NOMO-1 (cell line): ENCODE measurements at regions not wholly inside any gene's neighbourhood (a gene's known extent, or its start where the extent isn't known, plus 50 kb on each side); places are given as distances from the start of the nearest gene placed in this dataset.
"Not testable (repeated sequence)": the region's sequence is repeated elsewhere in the genome, so short reads cannot be mapped to it uniquely, and the experiment has no call there.

Experiments used
- DNase-seq, 2 experiments: peaks; one replicate each; lab custom pipeline; 2025; ENCODE audit not compliant: unreplicated experiment in 2 of 2; lab: John Stamatoyannopoulos, UW

DNA sequence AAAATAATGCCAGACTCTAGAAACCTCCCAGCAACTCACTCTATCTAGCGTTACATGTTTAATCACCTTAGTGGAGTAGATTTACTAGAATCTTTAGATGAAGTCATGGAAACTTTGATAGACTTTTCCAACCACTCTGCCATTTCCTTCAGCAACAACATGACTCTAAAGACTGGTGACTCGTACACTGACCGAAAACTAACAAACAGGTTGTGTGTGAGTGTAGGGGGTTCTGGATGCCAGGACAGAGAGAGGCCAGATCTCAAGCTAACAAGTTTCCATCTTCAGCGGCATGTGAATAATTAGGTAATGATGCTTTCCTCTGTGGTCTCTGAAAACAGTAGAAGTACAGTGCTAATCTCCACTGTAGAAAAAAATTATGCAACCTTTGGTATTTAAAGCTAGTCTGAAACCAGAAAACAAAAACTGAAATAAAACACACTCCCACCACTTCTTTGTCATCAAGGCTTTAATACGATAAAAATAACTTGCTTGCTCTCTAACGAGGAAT is 286.4 kb downstream of the PRDM5 start:
- DNase-seq, result peak in 1 of 2 experiments; percentile 28

DNA sequence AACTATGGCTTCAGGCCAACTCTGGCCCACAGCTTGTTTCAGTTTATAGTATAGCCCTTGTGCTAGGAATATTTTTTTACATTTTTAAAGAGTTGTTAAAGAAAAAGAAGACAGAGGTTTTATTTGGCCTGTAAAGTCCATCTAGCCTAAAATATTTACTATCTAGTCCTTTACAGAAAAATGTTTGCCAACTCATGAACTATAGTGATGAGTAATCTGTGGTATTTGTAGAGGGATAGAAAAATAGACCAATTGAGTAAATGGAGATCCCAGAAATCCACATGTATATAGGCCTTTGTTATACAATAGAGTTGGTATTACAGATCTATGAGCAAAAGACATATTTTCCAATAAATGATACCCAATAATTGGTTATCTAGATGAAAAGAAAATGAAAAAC is 288.7 kb downstream of the PRDM5 start:
- DNase-seq, result no peak

DNA sequence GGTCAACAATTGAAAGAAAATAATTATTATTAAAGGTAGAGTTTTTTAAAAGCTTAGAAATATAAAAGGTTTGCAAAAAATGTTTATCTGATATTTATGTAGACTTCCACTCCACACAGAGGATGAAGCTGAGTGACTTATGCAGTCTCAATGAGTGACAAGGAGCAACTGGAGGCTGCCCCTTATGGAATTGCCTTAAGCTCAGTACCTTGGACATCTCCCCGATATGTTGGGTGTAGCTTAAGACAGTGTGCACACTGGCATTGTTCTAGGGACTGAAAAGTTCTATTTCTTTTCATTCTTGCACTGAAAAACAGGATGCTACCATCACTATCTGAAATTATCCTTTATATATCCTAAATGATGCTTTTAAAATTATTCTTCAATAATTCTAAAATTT is 292.1 kb downstream of the PRDM5 start:
- no peak for DNase-seq

DNA sequence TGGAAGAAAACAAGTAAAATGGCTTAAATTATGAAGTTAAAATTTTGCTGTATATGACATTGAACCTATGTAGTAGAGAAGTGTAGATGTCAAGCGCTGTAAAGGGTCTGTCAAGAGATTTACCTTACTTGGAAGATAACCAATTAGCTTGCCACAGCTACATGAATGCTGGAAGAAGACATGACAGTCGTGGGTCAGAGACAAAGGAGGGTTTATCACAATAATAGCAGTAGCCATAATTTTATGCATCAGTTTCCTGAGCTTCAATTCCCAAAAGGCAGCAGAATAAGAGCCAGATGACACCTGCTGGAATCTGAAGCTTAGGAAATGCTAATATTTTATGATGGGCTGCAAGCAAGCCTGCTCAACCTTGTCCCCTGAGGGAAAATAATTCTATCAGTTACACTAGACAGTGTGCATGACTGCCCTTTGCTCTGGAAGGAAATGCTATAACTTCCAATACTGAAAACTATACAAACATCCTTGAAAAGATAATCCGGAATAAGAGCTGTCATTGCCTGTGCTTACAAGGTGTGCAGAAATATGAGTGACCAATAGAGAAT is 292.9 kb downstream of the PRDM5 start:
- no peak for DNase-seq

DNA sequence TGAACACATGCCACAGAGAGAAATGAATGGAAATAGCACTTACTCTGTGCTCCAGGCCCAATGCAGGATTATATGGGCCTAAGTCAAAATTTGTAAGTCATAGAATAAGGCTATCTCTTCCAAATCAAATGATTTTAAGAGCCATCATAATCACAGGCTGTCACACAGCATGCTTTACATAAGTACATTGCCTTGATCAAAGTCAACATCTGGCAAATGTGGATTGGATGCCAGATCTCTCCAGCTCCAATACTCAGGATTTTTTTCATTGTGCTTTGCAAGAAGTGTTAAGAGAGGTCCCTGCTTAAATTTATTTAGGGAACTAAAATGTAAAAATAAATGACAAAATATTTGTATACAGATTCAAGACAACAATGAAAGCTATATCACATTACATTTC is 299.9 kb downstream of the PRDM5 start:
- DNase-seq, result no peak

DNA sequence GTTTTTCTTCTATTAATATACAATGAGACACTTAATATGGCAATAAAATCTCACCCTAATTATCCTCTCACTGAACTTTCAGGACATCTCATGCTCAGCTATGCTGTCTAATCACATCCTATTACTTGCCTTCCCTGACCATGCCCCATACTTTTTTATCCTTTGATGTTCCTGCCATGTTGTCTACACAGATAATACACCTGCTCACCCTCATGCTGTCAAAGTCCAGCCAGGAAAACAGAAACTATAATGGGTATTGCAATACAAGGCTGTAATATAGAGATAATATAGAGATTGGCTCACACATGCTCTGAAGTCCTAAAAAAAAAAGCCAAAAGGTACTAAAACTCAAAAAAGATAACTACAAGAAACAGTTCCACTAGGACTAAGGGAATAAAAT is 305.4 kb downstream of the PRDM5 start:
- no peak for DNase-seq

DNA sequence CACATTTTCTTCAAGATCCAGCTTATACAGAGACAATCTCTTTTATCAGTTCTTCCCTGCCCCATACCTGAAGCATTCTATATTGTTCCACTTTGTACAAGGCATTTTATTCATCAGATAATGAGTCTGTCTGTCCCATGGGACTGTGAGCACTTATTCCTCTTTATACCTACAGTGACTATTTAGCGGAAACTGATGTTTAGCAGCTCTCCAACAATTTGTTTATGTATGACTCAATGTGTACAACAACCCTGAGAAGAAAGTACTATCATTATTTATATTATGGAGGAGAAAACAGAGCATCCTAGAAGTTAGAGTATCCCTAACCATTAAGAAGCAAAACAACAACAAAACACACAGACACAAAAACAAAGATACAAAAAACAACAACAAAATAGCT is 306.5 kb downstream of the PRDM5 start:
- DNase-seq, result no peak

DNA sequence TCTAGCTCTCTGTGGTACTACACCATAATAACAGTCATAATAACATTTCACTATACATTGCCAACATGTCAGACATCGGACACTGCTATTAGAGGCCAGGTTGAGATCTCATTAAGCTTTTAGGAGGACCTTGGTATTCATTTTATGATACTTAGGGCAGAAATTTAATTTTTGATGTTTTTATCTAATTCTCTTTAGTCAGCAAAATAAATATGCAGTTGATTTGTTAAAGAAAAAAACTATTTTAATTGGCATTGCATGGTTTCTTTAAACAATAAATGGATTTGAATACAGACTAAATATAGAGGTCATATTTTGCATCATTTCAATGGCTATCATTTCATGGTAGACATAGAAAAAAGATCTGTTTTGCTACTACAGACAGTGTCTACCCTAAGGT is 308.7 kb downstream of the PRDM5 start:
- no peak for DNase-seq

DNA sequence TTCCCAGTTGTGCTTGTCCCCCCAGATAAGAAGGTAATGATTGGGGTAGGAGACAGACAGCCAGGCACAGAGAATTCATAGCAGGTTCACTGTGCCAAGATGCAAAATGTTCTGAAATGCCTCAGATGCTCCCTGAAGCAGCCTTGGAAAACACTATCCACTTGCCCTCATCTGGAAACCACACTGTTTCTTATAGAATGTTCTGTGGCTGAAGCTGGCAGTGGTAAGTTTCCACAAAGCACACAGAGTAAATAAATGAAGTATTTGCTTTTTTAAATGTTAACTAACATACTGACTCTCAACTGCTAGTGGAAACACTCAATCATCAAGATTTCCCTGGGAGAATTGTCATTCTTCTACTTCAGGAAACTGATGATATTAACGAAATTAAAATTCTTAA is 311.4 kb downstream of the PRDM5 start:
- DNase-seq, result no peak

DNA sequence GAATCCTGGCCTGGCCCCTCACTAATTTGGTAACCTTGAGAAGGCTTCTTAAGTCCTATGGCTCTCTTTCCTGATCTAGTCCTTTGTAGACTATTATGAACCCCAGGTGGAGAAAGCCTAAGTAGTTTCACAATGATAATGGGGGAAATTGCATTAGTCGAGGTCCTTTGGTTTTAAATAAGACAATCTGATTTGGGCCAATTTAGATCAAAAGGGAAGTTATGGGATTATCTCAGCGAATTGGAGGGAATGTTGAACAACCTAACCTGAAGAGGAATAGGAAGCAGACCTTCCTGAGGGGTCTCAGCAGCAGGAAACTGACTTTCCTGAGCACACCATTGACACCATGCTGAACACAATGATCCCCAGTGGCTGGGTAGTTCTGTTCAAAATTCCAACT is 331.5 kb downstream of the PRDM5 start:
- DNase-seq, result no peak

DNA sequence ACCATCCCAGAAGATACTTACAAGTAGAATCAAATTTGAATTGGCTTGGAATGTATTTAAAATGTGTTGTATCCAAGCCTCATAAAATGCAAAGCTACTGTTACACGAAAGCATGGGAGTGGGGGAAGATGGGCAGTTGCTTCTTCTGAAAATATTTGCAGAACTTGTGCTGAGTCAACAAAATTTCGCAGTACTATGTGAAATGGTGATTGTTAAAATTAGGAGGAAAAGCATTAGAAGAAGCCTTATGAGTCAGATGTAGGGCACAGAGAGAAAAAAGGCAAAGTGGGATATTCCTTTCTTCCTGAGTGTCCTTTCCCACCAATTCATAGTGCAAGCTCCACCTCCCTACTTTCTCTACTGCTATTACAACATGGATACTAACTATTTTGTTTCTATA is 332.7 kb downstream of the PRDM5 start:
- no peak for DNase-seq

DNA sequence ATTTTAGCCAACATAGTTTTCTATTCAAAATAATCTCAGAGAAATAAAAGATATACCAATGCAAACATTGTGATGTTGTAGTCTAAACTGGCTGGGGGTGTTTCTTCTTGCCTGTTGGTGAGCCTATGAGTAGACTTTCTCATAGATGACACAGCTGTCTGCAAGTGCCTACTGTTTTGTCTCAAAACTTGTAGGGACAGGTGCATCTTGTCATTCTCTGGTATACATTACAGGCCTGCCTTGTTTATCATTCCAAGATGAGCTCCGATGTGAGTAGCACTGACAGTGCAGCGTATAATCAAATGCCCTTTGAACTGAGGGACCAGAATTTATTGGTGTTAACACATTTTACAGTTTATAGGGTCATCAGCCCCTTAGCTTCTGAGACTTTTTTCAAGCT is 353.8 kb downstream of the PRDM5 start:
- DNase-seq, result no peak

DNA sequence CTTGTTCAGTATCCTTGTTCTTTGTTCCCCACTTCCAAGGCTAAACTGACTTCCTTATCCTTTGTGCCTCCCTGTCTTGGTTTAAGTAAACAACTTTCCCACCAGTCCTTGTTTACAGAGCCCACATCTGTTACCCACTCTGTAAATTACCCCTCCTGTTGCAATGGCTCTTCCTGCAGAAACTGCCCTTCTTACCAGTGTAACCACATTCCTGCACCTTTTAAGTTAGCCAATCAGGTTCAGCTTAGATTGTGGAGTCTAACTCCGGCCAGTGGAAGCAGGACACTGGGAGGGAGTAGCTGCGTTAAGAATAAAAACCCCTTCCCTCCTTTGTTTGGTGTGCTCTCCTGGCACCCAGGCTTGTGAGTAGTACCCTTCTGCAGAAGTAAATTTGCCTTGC is 360.9 kb downstream of the PRDM5 start:
- no peak for DNase-seq

DNA sequence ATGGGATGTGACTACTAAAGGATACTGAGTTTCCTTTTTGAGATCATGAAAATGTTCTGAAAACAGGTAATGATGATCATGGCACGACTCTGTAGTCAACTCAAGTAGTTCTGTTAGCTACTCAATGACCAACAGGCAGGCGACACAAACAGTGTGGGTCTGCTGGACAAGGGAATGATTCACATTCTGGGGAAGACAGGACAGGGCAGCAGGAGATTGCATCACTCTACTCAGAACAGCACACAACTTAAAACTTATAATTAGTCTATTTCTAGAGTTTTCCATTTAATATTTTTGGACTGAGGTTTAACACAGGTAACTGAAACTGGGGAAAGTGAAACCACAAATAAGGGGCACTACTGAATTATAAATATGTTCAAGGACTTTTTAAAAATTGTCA is 365.2 kb downstream of the PRDM5 start:
- DNase-seq, result no peak

DNA sequence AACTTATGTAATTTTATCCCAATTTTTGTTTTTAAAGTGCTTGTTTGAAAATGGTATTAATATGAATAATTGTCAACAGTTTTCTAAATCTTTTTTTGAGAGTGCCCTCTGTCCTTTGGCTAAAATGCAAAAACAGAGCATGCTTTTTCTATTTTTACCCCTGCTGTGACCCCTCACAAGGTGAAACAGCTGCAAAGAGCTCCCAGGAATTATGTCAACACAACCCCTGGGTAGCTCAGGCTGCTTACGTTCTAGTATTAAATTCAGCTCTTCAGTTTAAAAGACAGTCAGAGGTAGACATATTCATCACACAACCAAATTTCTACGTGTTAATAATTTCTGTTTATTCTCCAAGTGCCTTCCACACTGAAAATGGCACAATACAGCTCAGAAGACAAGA is 367.5 kb downstream of the PRDM5 start:
- DNase-seq, result no peak

DNA sequence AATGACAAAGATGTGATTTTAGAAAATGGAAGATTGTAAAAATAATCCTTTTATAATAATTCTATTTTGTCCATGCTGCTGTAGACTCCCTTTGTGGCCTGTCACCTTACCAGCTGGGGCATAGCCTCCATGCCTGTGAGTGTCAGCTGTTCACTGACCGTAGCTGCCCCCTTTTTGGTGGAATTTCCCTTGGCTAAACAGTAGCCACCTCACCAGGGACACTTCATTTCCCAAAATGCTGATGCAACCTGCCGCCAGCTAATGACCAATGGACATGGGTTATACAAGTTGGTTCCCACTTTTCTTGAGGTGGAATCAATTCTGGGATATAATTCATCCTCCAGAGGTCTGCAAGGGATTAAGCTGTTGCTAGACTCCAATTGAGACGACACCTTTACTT is 368.4 kb downstream of the PRDM5 start:
- DNase-seq, result no peak

DNA sequence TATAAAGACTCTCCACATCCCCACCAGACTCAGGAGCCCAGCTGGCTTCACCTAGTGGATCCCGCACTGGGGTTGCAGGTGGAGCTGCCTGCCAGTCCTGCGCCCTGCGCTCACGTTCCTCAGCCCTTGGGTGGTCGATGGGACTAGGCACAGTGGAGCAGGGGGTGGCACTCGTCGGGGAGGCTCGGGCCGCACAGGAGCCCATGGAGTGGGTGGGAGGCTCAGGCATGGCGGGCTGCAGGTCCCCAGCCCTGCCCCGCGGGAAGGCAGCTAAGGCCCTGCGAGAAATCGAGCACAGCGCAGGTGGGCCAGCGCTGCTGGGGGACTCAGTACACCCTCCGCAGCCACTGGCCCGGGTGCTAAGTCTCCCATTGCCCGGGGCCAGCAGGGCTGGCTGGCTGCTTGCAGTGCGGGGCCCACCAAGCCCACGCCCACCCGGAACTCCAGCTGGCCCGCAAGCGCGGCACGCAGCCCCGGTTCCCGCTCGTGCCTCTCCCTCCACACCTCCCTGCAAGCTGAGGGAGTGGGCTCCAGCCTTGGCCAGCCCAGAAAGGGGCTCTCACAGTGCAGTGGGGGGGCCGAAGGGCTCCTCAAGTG is 371.8 kb downstream of the PRDM5 start:
- not testable (repeated sequence) for DNase-seq

DNA sequence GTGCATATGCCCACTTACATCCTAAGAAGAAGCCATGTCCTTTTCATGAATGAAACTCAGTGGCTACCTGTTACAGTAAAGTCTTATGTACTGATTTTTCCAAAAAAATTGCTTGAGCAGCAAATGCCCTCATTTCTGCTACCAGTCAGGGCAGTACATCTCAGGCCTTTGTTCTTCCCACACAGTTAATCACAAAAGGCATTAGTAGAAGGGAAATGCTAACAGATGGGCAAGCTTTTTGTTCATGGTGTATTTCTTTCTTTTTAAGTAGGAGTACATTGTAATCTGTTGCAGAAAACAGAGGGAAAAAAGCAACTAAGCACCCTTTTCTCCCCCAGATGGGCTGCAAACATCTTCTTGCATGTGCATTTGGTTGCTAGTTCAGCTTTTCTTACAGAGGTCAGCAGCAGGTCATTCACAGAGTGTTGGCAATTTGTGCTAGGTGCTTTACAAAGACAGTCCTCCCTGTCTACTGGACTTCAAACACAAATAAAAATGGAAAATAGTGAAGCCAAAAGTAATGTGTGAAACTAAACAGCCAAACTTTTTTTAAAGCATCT is 373.4 kb downstream of the PRDM5 start:
- no peak for DNase-seq

DNA sequence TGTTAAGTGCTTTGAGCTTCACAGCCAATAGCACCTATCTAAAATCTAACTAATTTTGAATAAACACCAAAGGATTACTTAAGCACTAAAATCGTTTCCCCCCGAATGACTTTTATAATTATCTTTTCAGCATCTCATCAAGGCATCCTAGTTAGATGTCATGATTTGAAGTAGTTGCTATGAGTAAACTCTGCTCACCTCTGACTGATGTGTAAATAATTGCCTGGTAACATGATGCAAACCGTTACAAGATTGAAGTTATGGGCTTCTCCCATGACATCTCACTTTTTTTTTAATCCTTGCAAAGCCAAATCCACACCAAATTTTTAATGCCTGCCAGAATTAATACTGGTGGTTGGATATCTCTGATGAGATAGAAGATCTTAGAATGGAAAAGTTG is 377.1 kb downstream of the PRDM5 start:
- DNase-seq, result no peak

DNA sequence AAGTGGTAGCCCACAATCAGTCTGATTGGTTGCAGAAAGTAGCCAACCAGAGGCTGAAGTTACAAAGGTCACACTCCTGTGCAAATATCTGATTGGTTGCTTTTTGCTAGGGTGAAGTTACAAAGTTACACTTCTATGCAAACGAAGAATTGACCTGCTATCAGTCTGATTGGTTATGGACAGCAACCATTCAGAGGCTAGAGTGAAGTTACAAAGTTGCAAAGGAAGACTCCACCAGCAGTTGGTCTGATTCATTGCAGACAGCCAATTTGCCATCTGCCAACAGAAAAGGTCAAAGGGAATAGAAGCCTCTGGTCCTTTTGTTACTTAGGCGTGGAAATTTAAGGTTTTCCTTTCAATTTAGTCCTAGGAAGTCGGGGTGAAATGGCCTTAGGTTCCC is 377.7 kb downstream of the PRDM5 start:
- DNase-seq, result no peak

DNA sequence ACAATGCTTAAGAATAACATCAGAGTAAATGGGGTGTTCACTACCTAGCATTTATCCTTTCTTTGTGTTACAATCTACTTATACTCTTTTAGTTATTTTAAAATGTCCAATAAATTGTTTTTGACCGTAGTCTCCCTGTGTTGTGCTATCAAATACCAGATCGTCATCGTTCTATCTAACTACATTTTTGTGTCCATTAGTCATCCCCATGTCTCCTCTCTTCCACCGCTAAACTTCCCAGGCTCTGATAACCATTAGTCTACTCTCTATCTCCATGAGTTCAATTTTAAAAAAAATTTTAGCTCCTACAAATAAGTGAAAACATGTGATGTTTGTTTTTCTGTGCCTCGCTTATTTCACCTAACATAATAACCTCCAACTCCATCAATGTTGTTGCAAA is 381.9 kb downstream of the PRDM5 start:
- no peak for DNase-seq

DNA sequence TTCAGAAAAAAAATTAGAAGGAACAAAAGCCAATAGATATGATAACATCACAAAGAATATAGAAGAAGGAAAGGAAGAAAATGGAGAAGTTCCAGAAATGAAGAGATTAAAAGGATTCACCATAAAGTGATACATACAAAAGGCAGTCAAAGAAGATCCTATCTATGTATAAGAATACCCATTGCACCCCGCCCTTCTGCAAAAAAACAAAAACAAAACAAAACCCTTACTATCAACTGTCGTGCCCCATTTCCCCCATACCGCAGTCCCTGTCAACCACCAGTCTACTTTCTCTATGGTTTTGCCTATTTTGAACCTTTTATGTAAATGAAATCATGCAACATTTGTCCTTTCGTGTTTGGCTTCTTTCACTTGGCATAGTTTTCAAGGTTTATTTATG is 385.6 kb downstream of the PRDM5 start:
- DNase-seq, result no peak

DNA sequence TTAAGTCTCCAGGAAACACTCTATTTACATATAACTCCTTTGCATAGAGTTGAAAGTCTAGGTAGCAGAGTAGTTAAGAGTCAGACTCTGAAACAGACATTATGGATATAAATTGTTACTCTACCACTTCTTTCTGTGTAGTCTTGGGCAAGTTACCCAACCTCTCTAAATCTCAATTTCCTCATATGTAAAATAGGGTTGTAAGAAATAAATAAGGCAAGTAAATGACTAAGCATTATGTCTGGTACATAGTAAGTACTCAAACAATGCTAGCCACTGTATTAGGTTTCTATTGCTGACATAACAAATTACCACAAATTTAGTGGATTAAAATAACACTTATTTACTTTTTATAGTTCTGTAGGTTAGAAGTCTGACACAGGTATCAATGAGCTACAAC is 394.1 kb downstream of the PRDM5 start:
- DNase-seq, result peak in 1 of 2 experiments; percentile 19
